GM23248 (cell line): ENCODE measurements at regions not wholly inside any gene's neighbourhood (a gene's known extent, or its start where the extent isn't known, plus 50 kb on each side); places are given as distances from the start of the nearest gene placed in this dataset.

Source experiments
- DNase-seq: peaks from one replicate; pipeline ENCODE4 v3.0.0-alpha.2; 2015
- H2AFZ ChIP-seq: fragments of 200-600 bp; sonication (generic); 2 replicates; pipeline ENCODE4 v1.6.1; 2016; ENCODE audit warnings: antibody characterized with exemption
- H3F3A ChIP-seq: fragments of 200-600 bp; sonication (generic); 2 replicates; pipeline ENCODE4 v1.6.1; 2016; ENCODE audit warnings: mild to moderate bottlenecking, antibody characterized with exemption, mixed run types; ENCODE audit not compliant: insufficient read depth
- H3K27ac ChIP-seq: fragments of 200-600 bp; sonication (generic); 2 replicates; pipeline ENCODE4 v1.5.1; 2016; ENCODE audit warnings: mild to moderate bottlenecking
- H3K27me3 ChIP-seq: fragments of 200-600 bp; sonication (generic); replicated peaks from 2 replicates; pipeline ENCODE4 v1.6.1; 2016; ENCODE audit warnings: mild to moderate bottlenecking; ENCODE audit not compliant: insufficient read depth
- H3K36me3 ChIP-seq: fragments of 200-600 bp; sonication (generic); 2 replicates; pipeline ENCODE4 v1.6.1; 2016; ENCODE audit warnings: low read depth, mild to moderate bottlenecking
- H3K4me1 ChIP-seq: fragments of 200-600 bp; sonication (generic); 2 replicates; pipeline ENCODE4 v1.6.1; 2016; ENCODE audit warnings: mild to moderate bottlenecking; ENCODE audit not compliant: insufficient read depth
- H3K4me2 ChIP-seq: fragments of 200-600 bp; sonication (generic); one replicate; pipeline ENCODE4 v1.6.1; 2016; ENCODE audit warnings: mild to moderate bottlenecking; ENCODE audit not compliant: unreplicated experiment
- H3K4me3 ChIP-seq: fragments of 200-600 bp; sonication (generic); 2 replicates; pipeline ENCODE4 v1.5.1; 2016; ENCODE audit warnings: mild to moderate bottlenecking
- H3K79me2 ChIP-seq: fragments of 200-600 bp; sonication (generic); 2 replicates; pipeline ENCODE4 v1.6.1; 2016; ENCODE audit warnings: mild to moderate bottlenecking; ENCODE audit not compliant: insufficient read depth
- H3K9ac ChIP-seq: fragments of 200-600 bp; sonication (generic); 2 replicates; pipeline ENCODE4 v1.6.1; 2016; ENCODE audit warnings: mild to moderate bottlenecking
- H3K9me2 ChIP-seq: fragments of 200-600 bp; sonication (generic); 2 replicates; pipeline ENCODE4 v1.6.1; 2016; ENCODE audit warnings: mixed run types, mild to moderate bottlenecking, moderate library complexity; ENCODE audit not compliant: insufficient read depth
- H3K9me3 ChIP-seq: fragments of 200-600 bp; sonication (generic); one replicate; pipeline ENCODE4 v1.6.1; 2017; ENCODE audit warnings: low read depth
- H4K20me1 ChIP-seq: fragments of 200-600 bp; sonication (generic); 2 replicates; pipeline ENCODE4 v1.6.0; 2016; ENCODE audit not compliant: insufficient read depth
- EZH2 ChIP-seq: fragments of 200-600 bp; sonication (generic); IDR thresholded peaks from 2 replicates; pipeline ENCODE4 v1.6.1; 2018; ENCODE audit warnings: antibody characterized with exemption, mild to moderate bottlenecking; ENCODE audit not compliant: insufficient read depth, poor library complexity, severe bottlenecking
- EZH2phosphoT487 ChIP-seq: fragments of 200-600 bp; sonication (generic); IDR thresholded peaks from 2 replicates; pipeline ENCODE4 v1.6.1; 2018; ENCODE audit warnings: antibody characterized with exemption, moderate library complexity, mild to moderate bottlenecking, low read depth; ENCODE audit not compliant: insufficient read depth
- WGBS, 2 experiments: methylation state at CpG; one replicate each; pipeline ENCODE4 v1.1.6; 2015 to 2017; ENCODE audit warnings: low lambda C conversion rate in 2 of 2, low coverage in 1 of 2; ENCODE audit errors: missing lambda C conversion rate in 2 of 2; 5-methylcytosine and 5-hydroxymethylcytosine counted together
- in situ Hi-C: fragments of 300-500 bp; cut with MboI; formaldehyde crosslinking; loops from 2 replicates; pipeline ENCODE4 v1.15.0; 2020

- Histone ChIP-seq H2AFZ (no peak overlapping the region), H3F3A (peaks cover 12% of the 10 kb centered on the region), H3K27ac (no peak overlapping the region), H3K36me3 (no peaks in the 10 kb centered on the region), H3K9ac (no peak overlapping the region), H3K27me3 (no peaks in the 10 kb centered on the region), H3K4me2 (no peak overlapping the region), H4K20me1 (no peaks in the 10 kb centered on the region), H3K9me3 (no peaks in the 10 kb centered on the region), H3K79me2 (peaks cover 1% of the 10 kb centered on the region; the same call in 1 of the 2 replicates), H3K4me3 (no peak overlapping the region), H3K4me1 (peaks cover 10% of the 10 kb centered on the region), H3K9me2 (no peaks in the 10 kb centered on the region)
- in situ Hi-C loops: no loop called here
- WGBS, 2 experiments: 93 to 95% methylated on average over 2 of the region's 2 CpGs
- TF ChIP-seq EZH2phosphoT487 (no peak), EZH2 (no peak)
- no peak for DNase-seq
Observed at GRCh38 chr2:46821600-46821999, 94.0 kb downstream of the MCFD2 start.

DNA sequence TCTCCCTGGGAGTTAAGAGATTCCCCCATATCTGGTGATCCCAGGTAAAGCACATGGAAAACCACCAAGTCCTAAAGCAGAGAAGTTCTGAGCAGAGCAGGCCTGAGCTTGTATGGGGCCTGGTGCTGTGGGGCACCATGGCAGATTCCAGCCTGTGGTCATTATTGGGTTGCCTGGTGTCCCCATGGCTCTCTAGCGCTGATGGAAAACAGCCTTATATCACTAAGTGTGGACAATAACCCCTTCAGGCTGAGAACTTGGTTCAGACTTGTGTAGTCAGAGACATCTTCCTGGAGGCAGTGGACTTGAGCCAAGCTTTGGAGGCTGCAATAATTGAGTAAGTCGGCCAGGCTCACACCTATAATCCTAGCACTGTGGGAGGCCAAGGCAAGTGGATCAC lies 96.8 kb downstream of the MCFD2 start:
- no peaks in the 10 kb centered on the region for H3K27me3 ChIP-seq
- H4K20me1 ChIP-seq: no peaks in the 10 kb centered on the region
- TF ChIP-seq EZH2phosphoT487: no peak
- no peak for TF ChIP-seq EZH2
- H2AFZ ChIP-seq: no peak overlapping the region
- no peak overlapping the region for H3K4me3 ChIP-seq
- H3K9ac ChIP-seq: no peak overlapping the region
- H3K79me2 ChIP-seq: no peaks in the 10 kb centered on the region
- 93 to 97% methylated on average over 2 of the region's 2 CpGs for WGBS, 2 experiments
- no peaks in the 10 kb centered on the region for H3K36me3 ChIP-seq
- peaks cover 15% of the 10 kb centered on the region for H3F3A ChIP-seq
- in situ Hi-C loops: no loop called here
- H3K9me2 ChIP-seq: no peaks in the 10 kb centered on the region
- H3K27ac ChIP-seq: no peak overlapping the region
- DNase-seq: no peak
- peaks cover 11% of the 10 kb centered on the region for H3K4me1 ChIP-seq
- no peak overlapping the region for H3K4me2 ChIP-seq
- H3K9me3 ChIP-seq: no peaks in the 10 kb centered on the region

- in situ Hi-C loops: no loop called here
- no peak for TF ChIP-seq EZH2phosphoT487
- TF ChIP-seq EZH2: no peak
- Histone ChIP-seq H3F3A (peaks cover 21% of the 10 kb centered on the region), H3K9me3 (no peaks in the 10 kb centered on the region), H3K36me3 (no peaks in the 10 kb centered on the region), H3K9ac (no peak overlapping the region), H3K4me3 (no peak overlapping the region), H3K27ac (no peak overlapping the region), H3K9me2 (no peaks in the 10 kb centered on the region), H3K27me3 (no peaks in the 10 kb centered on the region), H2AFZ (no peak overlapping the region), H3K4me2 (no peak overlapping the region), H3K79me2 (no peaks in the 10 kb centered on the region), H3K4me1 (peaks cover 18% of the 10 kb centered on the region), H4K20me1 (no peaks in the 10 kb centered on the region)
- WGBS, 2 experiments: 28 to 42% methylated on average over 5 to 6 of the region's 6 CpGs
- DNase-seq: no peak
Observed at GRCh38 chr2:46818141-46818621, 97.4 kb downstream of the MCFD2 start.

- H3K27me3 ChIP-seq: no peaks in the 10 kb centered on the region
- no peak overlapping the region for H3K27ac ChIP-seq
- peaks cover 28% of the 10 kb centered on the region for H3F3A ChIP-seq
- no peak overlapping the region for H3K4me2 ChIP-seq
- H3K9me3 ChIP-seq: no peaks in the 10 kb centered on the region
- H3K4me3 ChIP-seq: no peak overlapping the region
- TF ChIP-seq EZH2phosphoT487: no peak
- TF ChIP-seq EZH2: no peak
- H3K9me2 ChIP-seq: no peaks in the 10 kb centered on the region
- peaks cover 29% of the 10 kb centered on the region for H3K4me1 ChIP-seq
- in situ Hi-C loops: no loop called here
- no peaks in the 10 kb centered on the region for H4K20me1 ChIP-seq
- H2AFZ ChIP-seq: no peak overlapping the region
- 88 to 96% methylated on average over 11 of the region's 11 CpGs for WGBS, 2 experiments
- DNase-seq: no peak
- no peaks in the 10 kb centered on the region for H3K36me3 ChIP-seq
- H3K9ac ChIP-seq: no peak overlapping the region
- no peaks in the 10 kb centered on the region for H3K79me2 ChIP-seq
Observed at GRCh38 chr2:46816846-46817726, 98.5 kb downstream of the MCFD2 start.
